OCI-LY7 (cell line): ENCODE measurements at regions not wholly inside any gene's neighbourhood (a gene's known extent, or its start where the extent isn't known, plus 50 kb on each side); places are given as distances from the start of the nearest gene placed in this dataset.

ENCODE experiments used
- BruUV-seq: library from RNA; stranded (reverse); fragments of 400-500 nt; replicated peaks from 2 replicates; lab custom pipeline; 2021; lab: Mats Ljungman, UMichigan
- CTCF ChIA-PET: fragments of 300-600 bp; sonication (Branson Sonifier 250); formaldehyde crosslinking; loops from one replicate; lab custom pipeline; 2022; ENCODE audit warnings: antibody characterized with exemption; ENCODE audit not compliant: unreplicated experiment; lab: Charles Lee
- POLR2A ChIA-PET: fragments of 300-600 bp; sonication (Branson Sonifier 250); formaldehyde crosslinking; loops from one replicate; lab custom pipeline; 2022; ENCODE audit warnings: antibody characterized with exemption; lab: Charles Lee
- DNase-seq: peaks from one replicate; pipeline ENCODE4 v3.0.0-alpha.2; 2015; ENCODE audit warnings: low spot score
- H2AFZ ChIP-seq: fragments of 200-600 bp; sonication (generic), shearing (Covaris generic); 2 replicates; pipeline ENCODE4 v1.6.1; 2014; ENCODE audit warnings: mild to moderate bottlenecking, antibody characterized with exemption, low read length, moderate library complexity
- H3K27ac ChIP-seq: fragments of 200-600 bp; sonication (generic); 2 replicates; pipeline ENCODE4 v1.5.1; 2014; ENCODE audit warnings: mixed run types, low read depth, mild to moderate bottlenecking, moderate library complexity, low read length, inconsistent platforms; ENCODE audit not compliant: poor library complexity, severe bottlenecking
- H3K36me3 ChIP-seq: fragments of 200-600 bp; sonication (generic); 2 replicates; pipeline ENCODE4 v1.6.1; 2014; ENCODE audit warnings: mild to moderate bottlenecking, antibody characterized with exemption, low read length, moderate library complexity, mixed read lengths; ENCODE audit not compliant: insufficient read depth
- H3K4me1 ChIP-seq: fragments of 200-600 bp; sonication (generic); 2 replicates; pipeline ENCODE4 v1.5.1; 2014; ENCODE audit warnings: mild to moderate bottlenecking, low read length; ENCODE audit not compliant: insufficient read depth, poor library complexity, severe bottlenecking
- H3K4me2 ChIP-seq: fragments of 200-600 bp; sonication (generic); 2 replicates; pipeline ENCODE4 v1.6.1; 2014; ENCODE audit warnings: mild to moderate bottlenecking, low read length
- H3K4me3 ChIP-seq: fragments of 200-600 bp; sonication (generic); 2 replicates; pipeline ENCODE4 v1.5.1; 2014; ENCODE audit warnings: mild to moderate bottlenecking, low read depth, low read length; ENCODE audit not compliant: poor library complexity, severe bottlenecking
- H3K79me2 ChIP-seq: fragments of 200-600 bp; sonication (generic); 2 replicates; pipeline ENCODE4 v1.6.1; 2016; ENCODE audit warnings: low read depth, mild to moderate bottlenecking, low read length, moderate library complexity, mixed read lengths; ENCODE audit not compliant: insufficient read depth
- H3K9me2 ChIP-seq: fragments of 200-600 bp; sonication (generic); 2 replicates; pipeline ENCODE4 v1.6.1; 2016; ENCODE audit warnings: mild to moderate bottlenecking, low read length, mixed read lengths; ENCODE audit not compliant: insufficient read depth
- H3K9me3 ChIP-seq: fragments of 200-600 bp; sonication (generic); 2 replicates; pipeline ENCODE4 v1.6.1; 2014; ENCODE audit warnings: mild to moderate bottlenecking, mixed run types, low read length, mixed read lengths
- H4K20me1 ChIP-seq: fragments of 200-600 bp; sonication (generic); 2 replicates; pipeline ENCODE4 v1.6.1; 2014; ENCODE audit warnings: mild to moderate bottlenecking, antibody characterized with exemption, low read length, moderate library complexity, mixed read lengths; ENCODE audit not compliant: insufficient read depth
- CTCF ChIP-seq: fragments of 200-600 bp; sonication (generic); conservative IDR thresholded peaks from 2 replicates; pipeline ENCODE4 v1.5.1; 2014; ENCODE audit warnings: mild to moderate bottlenecking, antibody characterized with exemption, low read length, moderate library complexity, mixed read lengths
- EZH2phosphoT487 ChIP-seq: fragments of 200-600 bp; sonication (generic); IDR thresholded peaks from 2 replicates; pipeline ENCODE4 v1.6.1; 2018; ENCODE audit warnings: low read depth, borderline replicate concordance, mild to moderate bottlenecking, mixed run types, antibody characterized with exemption, low read length, moderate library complexity, mixed read lengths
- intact Hi-C: fragments of 100-400 bp; cut with micrococcal nuclease; formaldehyde crosslinking; loops from one replicate; pipeline ENCODE4 v1.10.0; 2022; ENCODE audit not compliant: unreplicated experiment

GRCh38 chr3:177308286-177308685, 111.0 kb upstream of the TBL1XR1 start:
- no peak overlapping the region for H3K4me3 ChIP-seq
- ChIA-PET POLR2A (no interaction called here), CTCF (no interaction called here)
- no peak overlapping the region for H3K27ac ChIP-seq
- peaks cover 11% of the 10 kb centered on the region for H3K4me1 ChIP-seq
- no peak overlapping the region for H2AFZ ChIP-seq
- TF ChIP-seq CTCF: no peak
- no peak for TF ChIP-seq EZH2phosphoT487
- no peaks in the 10 kb centered on the region for H3K36me3 ChIP-seq
- H3K9me2 ChIP-seq: no peaks in the 10 kb centered on the region
- no peak for DNase-seq
- H4K20me1 ChIP-seq: no peaks in the 10 kb centered on the region
- no TSS peak for BruUV-seq
- H3K4me2 ChIP-seq: no peak overlapping the region
- H3K9me3 ChIP-seq: peaks cover 17% of the 10 kb centered on the region
- H3K79me2 ChIP-seq: no peaks in the 10 kb centered on the region
- intact Hi-C loops: no loop called here

GRCh38 chr3:177308911-177309310, 111.6 kb upstream of the TBL1XR1 start:
- BruUV-seq: no TSS peak
- H3K36me3 ChIP-seq: no peaks in the 10 kb centered on the region
- no peaks in the 10 kb centered on the region for H3K79me2 ChIP-seq
- no peak overlapping the region for H3K27ac ChIP-seq
- H2AFZ ChIP-seq: no peak overlapping the region
- H4K20me1 ChIP-seq: no peaks in the 10 kb centered on the region
- intact Hi-C loops: no loop called here
- peaks cover 11% of the 10 kb centered on the region for H3K4me1 ChIP-seq
- H3K4me3 ChIP-seq: no peak overlapping the region
- no peaks in the 10 kb centered on the region for H3K9me2 ChIP-seq
- peaks cover 17% of the 10 kb centered on the region for H3K9me3 ChIP-seq
- TF ChIP-seq EZH2phosphoT487: no peak
- TF ChIP-seq CTCF: no peak
- CTCF ChIA-PET: no interaction called here
- DNase-seq: no peak
- H3K4me2 ChIP-seq: no peak overlapping the region
- POLR2A ChIA-PET: no interaction called here

- Histone ChIP-seq H3K79me2 (no peaks in the 10 kb centered on the region), H3K4me3 (no peak overlapping the region), H2AFZ (no peak overlapping the region), H3K36me3 (no peaks in the 10 kb centered on the region), H3K9me3 (peaks cover 21% of the 10 kb centered on the region), H3K9me2 (no peaks in the 10 kb centered on the region), H3K4me2 (no peak overlapping the region), H4K20me1 (no peaks in the 10 kb centered on the region), H3K4me1 (no peaks in the 10 kb centered on the region), H3K27ac (no peak overlapping the region)
- TF ChIP-seq EZH2phosphoT487: no peak
- TF ChIP-seq CTCF: no peak
- ChIA-PET CTCF (no interaction called here), POLR2A (interaction anchor here (0.5 to 1.7 kb wide), 5 partner anchors 8 to 22 kb away, joined by 3 to 8 read pairs (median 5); no protein-coding TSS in a partner anchor)
- intact Hi-C loops: no loop called here
- BruUV-seq: no TSS peak
- no peak for DNase-seq
Measured at GRCh38 chr3:177312491-177312890, 115.2 kb upstream of the TBL1XR1 start.
